GM04504 (cell line): ENCODE measurements at regions not wholly inside any gene's neighbourhood (a gene's known extent, or its start where the extent isn't known, plus 50 kb on each side); places are given as distances from the start of the nearest gene placed in this dataset.
A peak's percentile ranks its signal among the peaks of the same experiment; 100 is the strongest.

Source experiments
- DNase-seq: peaks from one replicate; pipeline ENCODE4 v3.0.0-alpha.2; 2012; ENCODE audit warnings: low read depth

- no peak for DNase-seq
Observed at GRCh38 chr6:22027040-22027725, 269.7 kb downstream of the PRL start.

GRCh38 chr6:22028403-22029090 lies 268.3 kb downstream of the PRL start:
- DNase-seq, result no peak

GRCh38 chr6:22029171-22029570 lies 267.7 kb downstream of the PRL start:
- no peak for DNase-seq

- DNase-seq, result no peak
Observed at GRCh38 chr6:22030730-22031619, 265.9 kb downstream of the PRL start.

- no peak for DNase-seq
Observed at GRCh38 chr6:22035690-22036089, 261.1 kb downstream of the PRL start.

GRCh38 chr6:22036275-22036674 lies 260.6 kb downstream of the PRL start:
- DNase-seq, result no peak

GRCh38 chr6:22036699-22037098 lies 260.1 kb downstream of the PRL start:
- DNase-seq, result no peak

- peak; percentile 37 for DNase-seq
Observed at GRCh38 chr6:22041797-22042480, 254.9 kb downstream of the PRL start.

GRCh38 chr6:22042706-22043105 lies 254.1 kb downstream of the PRL start:
- DNase-seq, result no peak

- DNase-seq, result no peak
Observed at GRCh38 chr6:22043284-22043962, 253.4 kb downstream of the PRL start.

- DNase-seq, result no peak
Observed at GRCh38 chr6:22045261-22045912, 251.4 kb downstream of the PRL start.

- no peak for DNase-seq
Observed at GRCh38 chr6:22049002-22049401, 247.8 kb downstream of the PRL start.

GRCh38 chr6:22053391-22053997 lies 243.3 kb downstream of the PRL start:
- no peak for DNase-seq

GRCh38 chr6:22056398-22056797 lies 240.4 kb downstream of the PRL start:
- no peak for DNase-seq

GRCh38 chr6:22057962-22058361 lies 238.9 kb downstream of the PRL start:
- no peak for DNase-seq

- no peak for DNase-seq
Observed at GRCh38 chr6:22059126-22059525, 237.7 kb downstream of the PRL start.

GRCh38 chr6:22059946-22060345 lies 236.9 kb downstream of the PRL start:
- no peak for DNase-seq

- no peak for DNase-seq
Observed at GRCh38 chr6:22062807-22063408, 233.9 kb downstream of the PRL start.

GRCh38 chr6:22064558-22064957 lies 232.3 kb downstream of the PRL start:
- DNase-seq, result no peak

- DNase-seq, result no peak
Observed at GRCh38 chr6:22067122-22067521, 229.7 kb downstream of the PRL start.
